Nephron progenitor cell (in vitro differentiated cells): ENCODE measurements at regions not wholly inside any gene's neighbourhood (a gene's known extent, or its start where the extent isn't known, plus 50 kb on each side); places are given as distances from the start of the nearest gene placed in this dataset.
A peak's percentile ranks its signal among the peaks of the same experiment; 100 is the strongest.

Experiments used
- DNase-seq: peaks from one replicate; pipeline ENCODE4 v3.0.0; 2021
- H3K27ac Mint-ChIP-seq: 2 replicates; pipeline ENCODE4 v1.8.0; 2021; ENCODE audit warnings: mild to moderate bottlenecking, moderate library complexity, mixed read lengths
- H3K27me3 Mint-ChIP-seq: 2 replicates; pipeline ENCODE4 v1.8.0; 2021; ENCODE audit warnings: mild to moderate bottlenecking, low read depth, mixed read lengths; ENCODE audit not compliant: poor library complexity
- H3K36me3 Mint-ChIP-seq: 2 replicates; pipeline ENCODE4 v1.8.0; 2021; ENCODE audit warnings: low read depth, mixed read lengths
- H3K4me1 Mint-ChIP-seq: 2 replicates; pipeline ENCODE4 v1.8.0; 2021; ENCODE audit warnings: mixed read lengths
- H3K4me3 Mint-ChIP-seq: 2 replicates; pipeline ENCODE4 v1.8.0; 2021; ENCODE audit warnings: mild to moderate bottlenecking, moderate library complexity, mixed read lengths
- H3K9me3 Mint-ChIP-seq: 2 replicates; pipeline ENCODE4 v1.8.0; 2021; ENCODE audit warnings: mild to moderate bottlenecking, moderate library complexity, mixed read lengths
- TF ChIP-seq, protein P1 (sequence below): fragments of 200-600 bp; sonication (generic); IDR thresholded peaks from 2 replicates; pipeline ENCODE4 v1.5.0; 2021; ENCODE audit warnings: antibody characterized with exemption

DNA sequence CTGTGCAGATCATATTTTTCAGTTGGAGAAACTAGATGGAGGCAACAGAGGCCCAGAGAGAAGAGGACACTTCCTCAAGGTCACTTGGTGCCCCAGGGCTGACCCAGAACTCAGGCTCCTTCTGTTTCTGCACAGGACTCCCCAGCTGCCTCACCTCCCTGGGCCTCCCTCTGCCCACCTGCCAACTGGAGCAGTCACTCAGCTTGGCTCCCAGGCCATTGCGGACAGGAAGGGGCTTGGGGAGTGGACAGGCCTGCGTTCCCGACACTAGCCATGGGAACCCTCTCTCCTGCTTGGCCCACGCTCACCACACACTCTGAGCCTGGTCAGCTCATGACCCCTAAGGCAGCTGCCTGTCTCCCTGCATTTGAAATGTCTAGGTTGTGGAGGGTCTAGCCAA lies 78.1 kb upstream of the BRD7 start:
- no peaks in the 10 kb centered on the region for H3K36me3 Mint-ChIP-seq
- no peak overlapping the region for H3K4me3 Mint-ChIP-seq
- peaks cover 67% of the 10 kb centered on the region for H3K4me1 Mint-ChIP-seq
- no peak overlapping the region for H3K27ac Mint-ChIP-seq
- TF ChIP-seq, protein P1, sequence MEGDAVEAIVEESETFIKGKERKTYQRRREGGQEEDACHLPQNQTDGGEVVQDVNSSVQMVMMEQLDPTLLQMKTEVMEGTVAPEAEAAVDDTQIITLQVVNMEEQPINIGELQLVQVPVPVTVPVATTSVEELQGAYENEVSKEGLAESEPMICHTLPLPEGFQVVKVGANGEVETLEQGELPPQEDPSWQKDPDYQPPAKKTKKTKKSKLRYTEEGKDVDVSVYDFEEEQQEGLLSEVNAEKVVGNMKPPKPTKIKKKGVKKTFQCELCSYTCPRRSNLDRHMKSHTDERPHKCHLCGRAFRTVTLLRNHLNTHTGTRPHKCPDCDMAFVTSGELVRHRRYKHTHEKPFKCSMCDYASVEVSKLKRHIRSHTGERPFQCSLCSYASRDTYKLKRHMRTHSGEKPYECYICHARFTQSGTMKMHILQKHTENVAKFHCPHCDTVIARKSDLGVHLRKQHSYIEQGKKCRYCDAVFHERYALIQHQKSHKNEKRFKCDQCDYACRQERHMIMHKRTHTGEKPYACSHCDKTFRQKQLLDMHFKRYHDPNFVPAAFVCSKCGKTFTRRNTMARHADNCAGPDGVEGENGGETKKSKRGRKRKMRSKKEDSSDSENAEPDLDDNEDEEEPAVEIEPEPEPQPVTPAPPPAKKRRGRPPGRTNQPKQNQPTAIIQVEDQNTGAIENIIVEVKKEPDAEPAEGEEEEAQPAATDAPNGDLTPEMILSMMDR = no peak
- DNase-seq = no peak
- no peaks in the 10 kb centered on the region for H3K27me3 Mint-ChIP-seq
- peaks cover 6% of the 10 kb centered on the region for H3K9me3 Mint-ChIP-seq

DNA sequence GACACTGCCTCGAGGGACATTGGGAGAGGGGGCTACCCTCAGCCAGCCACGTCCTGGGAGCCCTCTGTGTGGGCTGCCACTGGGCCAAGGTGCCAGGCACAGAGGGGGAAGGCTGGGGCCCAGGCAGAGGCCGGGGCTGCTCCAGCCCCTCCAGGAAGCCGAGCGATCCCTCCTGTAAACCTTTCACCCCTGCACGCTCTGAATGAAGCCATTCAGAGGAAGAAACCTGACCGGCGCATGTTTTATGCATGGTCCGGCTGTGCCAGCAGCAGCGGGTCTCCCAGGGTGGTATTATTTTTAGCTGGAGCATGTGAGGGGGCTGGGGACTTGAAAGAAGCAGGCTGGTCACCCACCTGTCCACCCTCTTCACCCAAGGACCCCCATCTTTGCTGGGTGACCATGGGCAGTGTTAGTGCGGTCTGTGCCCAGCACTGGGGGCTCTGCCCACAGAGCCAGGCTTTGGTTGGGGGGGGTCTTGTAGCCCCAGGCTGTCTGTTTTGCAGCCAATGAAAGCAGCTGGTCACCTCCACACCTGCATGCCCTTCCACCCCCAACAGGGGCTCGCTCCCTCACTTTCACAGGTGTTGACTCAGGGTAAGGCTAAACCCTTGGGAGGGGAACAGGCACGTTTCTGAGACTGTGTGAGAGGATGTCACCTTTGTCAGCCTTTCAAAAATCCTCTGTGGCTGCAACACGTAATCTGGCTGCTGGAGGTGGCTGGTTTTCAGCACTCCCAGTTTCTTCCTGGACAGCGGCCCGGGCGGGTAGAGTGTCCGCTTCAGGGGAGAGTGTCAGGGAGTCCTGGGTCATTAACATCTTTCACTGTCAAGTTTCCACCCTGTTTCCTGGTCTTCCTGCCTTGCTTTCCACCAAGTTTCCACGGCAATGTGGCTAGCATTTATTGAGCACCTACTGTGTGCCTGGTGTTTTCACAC lies 77.1 kb upstream of the BRD7 start:
- Mint-ChIP-seq H3K4me1 (peaks cover 57% of the 10 kb centered on the region), H3K4me3 (no peak overlapping the region)

GRCh38 chr16:50444526-50444925 lies 75.7 kb upstream of the BRD7 start:
- TF ChIP-seq, protein P1 = no peak

More for the DNA sequence above, 77.1 kb upstream of the BRD7 start:
- peak; percentile 35 for DNase-seq
- no peaks in the 10 kb centered on the region for H3K27me3 Mint-ChIP-seq
- TF ChIP-seq, protein P1 = no peak
- H3K36me3 Mint-ChIP-seq = no peaks in the 10 kb centered on the region
- H3K27ac Mint-ChIP-seq = peak overlapping the region; percentile 66
- H3K9me3 Mint-ChIP-seq = peaks cover 7% of the 10 kb centered on the region

GRCh38 chr16:50442221-50442620 lies 73.4 kb upstream of the BRD7 start:
- Mint-ChIP-seq H3K36me3 (peaks cover 11% of the 10 kb centered on the region), H3K4me3 (no peak overlapping the region), H3K9me3 (peaks cover 34% of the 10 kb centered on the region), H3K27me3 (no peaks in the 10 kb centered on the region), H3K4me1 (peaks cover 26% of the 10 kb centered on the region), H3K27ac (no peak overlapping the region)
- DNase-seq = no peak
- TF ChIP-seq, protein P1 = no peak

More at GRCh38 chr16:50444526-50444925, 75.7 kb upstream of the BRD7 start:
- Mint-ChIP-seq H3K27ac (no peak overlapping the region), H3K4me3 (no peak overlapping the region), H3K9me3 (peaks cover 21% of the 10 kb centered on the region), H3K36me3 (peaks cover 5% of the 10 kb centered on the region), H3K4me1 (peaks cover 45% of the 10 kb centered on the region), H3K27me3 (no peaks in the 10 kb centered on the region)
- no peak for DNase-seq

- DNase-seq = no peak
- Mint-ChIP-seq H3K9me3 (peaks cover 34% of the 10 kb centered on the region), H3K36me3 (peaks cover 11% of the 10 kb centered on the region), H3K4me1 (peaks cover 23% of the 10 kb centered on the region), H3K27me3 (no peaks in the 10 kb centered on the region), H3K27ac (no peak overlapping the region), H3K4me3 (no peak overlapping the region)
- TF ChIP-seq, protein P1 = no peak
Observed at GRCh38 chr16:50441486-50442157, 72.8 kb upstream of the BRD7 start.
